ENCODE measurements at regions not wholly inside any gene's neighbourhood (a gene's known extent, or its start where the extent isn't known, plus 50 kb on each side); places are given as distances from the start of the nearest gene placed in this dataset.

GRCh38 chr4:100083289-100083688 lies 107.0 kb downstream of the DDIT4L start:
- TF ChIP-seq EZH2phosphoT487 (IDR thresholded peaks at IDR 0.05; ENCODE audit: insufficient read depth, low read depth) (no peak), EZH2 (IDR thresholded peaks at IDR 0.05; ENCODE audit: insufficient read depth, poor library complexity, severe bottlenecking) (no peak)
- Histone ChIP-seq H3K9me2 (ENCODE audit: insufficient read depth) (no peaks in the 10 kb centered on the region), H3K4me2 (ENCODE audit: unreplicated experiment) (no peak overlapping the region), H3K4me1 (ENCODE audit: insufficient read depth) (peaks cover 18% of the 10 kb centered on the region), H3F3A (ENCODE audit: insufficient read depth) (peaks cover 13% of the 10 kb centered on the region), H3K9ac (no peak overlapping the region), H4K20me1 (ENCODE audit: insufficient read depth) (no peaks in the 10 kb centered on the region), H3K27me3 (replicated peaks; ENCODE audit: insufficient read depth) (no peaks in the 10 kb centered on the region), H2AFZ (no peak overlapping the region), H3K9me3 (ENCODE audit: low read depth) (no peaks in the 10 kb centered on the region), H3K4me3 (no peak overlapping the region), H3K79me2 (ENCODE audit: insufficient read depth) (no peaks in the 10 kb centered on the region), H3K36me3 (ENCODE audit: low read depth) (no peaks in the 10 kb centered on the region), H3K27ac (no peak overlapping the region)
- in situ Hi-C loops (cut with MboI) = no loop called here
- no peak for DNase-seq

- H3F3A ChIP-seq (ENCODE audit: insufficient read depth) = peaks cover 12% of the 10 kb centered on the region
- H3K27me3 ChIP-seq (replicated peaks; ENCODE audit: insufficient read depth) = no peaks in the 10 kb centered on the region
- H3K79me2 ChIP-seq (ENCODE audit: insufficient read depth) = no peaks in the 10 kb centered on the region
- H3K27ac ChIP-seq = no peak overlapping the region
- DNase-seq = no peak
- H3K36me3 ChIP-seq (ENCODE audit: low read depth) = no peaks in the 10 kb centered on the region
- no peaks in the 10 kb centered on the region for H3K9me3 ChIP-seq (ENCODE audit: low read depth)
- TF ChIP-seq EZH2phosphoT487 (IDR thresholded peaks at IDR 0.05; ENCODE audit: insufficient read depth, low read depth) (no peak), EZH2 (IDR thresholded peaks at IDR 0.05; ENCODE audit: insufficient read depth, poor library complexity, severe bottlenecking) (no peak)
- WGBS, 2 experiments (ENCODE audit: low coverage in 1 of 2, low lambda C conversion rate in 2 of 2, missing lambda C conversion rate in 2 of 2) = 91 to 93% methylated on average over 1 of the region's 1 CpG
- in situ Hi-C loops (cut with MboI) = no loop called here
- H3K9me2 ChIP-seq (ENCODE audit: insufficient read depth) = no peaks in the 10 kb centered on the region
- H4K20me1 ChIP-seq (ENCODE audit: insufficient read depth) = no peaks in the 10 kb centered on the region
- peaks cover 14% of the 10 kb centered on the region for H3K4me1 ChIP-seq (ENCODE audit: insufficient read depth)
- no peak overlapping the region for H2AFZ ChIP-seq
- no peak overlapping the region for H3K9ac ChIP-seq
- no peak overlapping the region for H3K4me2 ChIP-seq (ENCODE audit: unreplicated experiment)
- H3K4me3 ChIP-seq = no peak overlapping the region
These were observed 107.4 kb downstream of the DDIT4L start for GRCh38 chr4:100082852-100083251.

- TF ChIP-seq EZH2 (IDR thresholded peaks at IDR 0.05; ENCODE audit: insufficient read depth, poor library complexity, severe bottlenecking) = no peak
- WGBS, 2 experiments (ENCODE audit: low coverage in 1 of 2, low lambda C conversion rate in 2 of 2, missing lambda C conversion rate in 2 of 2) = 86 to 88% methylated on average over 1 of the region's 1 CpG
These were observed 108.8 kb downstream of the DDIT4L start for GRCh38 chr4:100081491-100081890.

GRCh38 chr4:100079264-100079663 lies 111.0 kb downstream of the DDIT4L start:
- no peaks in the 10 kb centered on the region for H3K79me2 ChIP-seq (ENCODE audit: insufficient read depth)
- no peaks in the 10 kb centered on the region for H3K27me3 ChIP-seq (replicated peaks; ENCODE audit: insufficient read depth)
- TF ChIP-seq EZH2 (IDR thresholded peaks at IDR 0.05; ENCODE audit: insufficient read depth, poor library complexity, severe bottlenecking) = no peak
- no peak for TF ChIP-seq EZH2phosphoT487 (IDR thresholded peaks at IDR 0.05; ENCODE audit: insufficient read depth, low read depth)
- in situ Hi-C loops (cut with MboI) = no loop called here
- no peak overlapping the region for H2AFZ ChIP-seq
- no peak overlapping the region for H3K4me3 ChIP-seq
- no peaks in the 10 kb centered on the region for H3F3A ChIP-seq (ENCODE audit: insufficient read depth)
- H3K36me3 ChIP-seq (ENCODE audit: low read depth) = no peaks in the 10 kb centered on the region
- DNase-seq = no peak
- WGBS, 2 experiments (ENCODE audit: low coverage in 1 of 2, low lambda C conversion rate in 2 of 2, missing lambda C conversion rate in 2 of 2) = 61 to 65% methylated on average over 3 of the region's 3 CpGs
- no peaks in the 10 kb centered on the region for H4K20me1 ChIP-seq (ENCODE audit: insufficient read depth)
- no peaks in the 10 kb centered on the region for H3K9me3 ChIP-seq (ENCODE audit: low read depth)
- peaks cover 17% of the 10 kb centered on the region; the same call in 1 of the 2 replicates for H3K4me1 ChIP-seq (ENCODE audit: insufficient read depth)
- no peak overlapping the region for H3K27ac ChIP-seq
- no peaks in the 10 kb centered on the region for H3K9me2 ChIP-seq (ENCODE audit: insufficient read depth)
- H3K9ac ChIP-seq = no peak overlapping the region
- H3K4me2 ChIP-seq (ENCODE audit: unreplicated experiment) = no peak overlapping the region

More at GRCh38 chr4:100081491-100081890, 108.8 kb downstream of the DDIT4L start:
- Histone ChIP-seq H3K4me1 (ENCODE audit: insufficient read depth) (peaks cover under 1% of the 10 kb centered on the region; the same call in 1 of the 2 replicates), H3F3A (ENCODE audit: insufficient read depth) (peaks cover under 1% of the 10 kb centered on the region; the same call in 1 of the 2 replicates), H3K27me3 (replicated peaks; ENCODE audit: insufficient read depth) (no peaks in the 10 kb centered on the region), H3K4me2 (ENCODE audit: unreplicated experiment) (no peak overlapping the region), H3K9me2 (ENCODE audit: insufficient read depth) (no peaks in the 10 kb centered on the region), H4K20me1 (ENCODE audit: insufficient read depth) (no peaks in the 10 kb centered on the region), H3K4me3 (no peak overlapping the region), H3K9me3 (ENCODE audit: low read depth) (no peaks in the 10 kb centered on the region), H3K9ac (no peak overlapping the region), H2AFZ (no peak overlapping the region), H3K79me2 (ENCODE audit: insufficient read depth) (no peaks in the 10 kb centered on the region), H3K36me3 (ENCODE audit: low read depth) (no peaks in the 10 kb centered on the region), H3K27ac (no peak overlapping the region)
- in situ Hi-C loops (cut with MboI) = no loop called here
- no peak for DNase-seq

DNA sequence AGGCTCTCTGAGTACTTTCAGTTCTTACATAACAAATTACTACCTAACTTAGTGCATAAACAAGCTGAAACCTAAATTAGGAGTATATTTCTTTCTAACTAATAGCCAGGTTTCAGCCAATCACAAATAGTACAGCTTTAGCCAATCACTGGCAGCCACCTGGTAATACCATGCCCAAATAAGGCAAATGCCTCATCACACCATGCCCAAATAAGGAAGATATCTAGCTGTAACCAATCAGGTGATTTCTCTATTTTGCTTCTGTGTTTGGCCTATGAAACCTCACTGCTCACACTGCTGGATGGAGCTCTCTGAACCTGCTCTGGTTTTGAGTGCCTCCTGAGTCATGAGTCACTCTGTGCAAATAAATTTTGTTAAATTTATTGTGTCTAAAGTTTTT lies 113.5 kb downstream of the DDIT4L start:
- Histone ChIP-seq H4K20me1 (ENCODE audit: insufficient read depth) (no peaks in the 10 kb centered on the region), H3K9me3 (ENCODE audit: low read depth) (no peaks in the 10 kb centered on the region), H3K9me2 (ENCODE audit: insufficient read depth) (no peaks in the 10 kb centered on the region), H3K4me1 (ENCODE audit: insufficient read depth) (peaks cover 17% of the 10 kb centered on the region; the same call in 1 of the 2 replicates), H3K79me2 (ENCODE audit: insufficient read depth) (no peaks in the 10 kb centered on the region), H3F3A (ENCODE audit: insufficient read depth) (no peaks in the 10 kb centered on the region), H2AFZ (no peak overlapping the region), H3K4me3 (no peak overlapping the region), H3K9ac (no peak overlapping the region), H3K4me2 (ENCODE audit: unreplicated experiment) (no peak overlapping the region), H3K27ac (no peak overlapping the region), H3K27me3 (replicated peaks; ENCODE audit: insufficient read depth) (no peaks in the 10 kb centered on the region), H3K36me3 (ENCODE audit: low read depth) (no peaks in the 10 kb centered on the region)
- no peak for TF ChIP-seq EZH2 (IDR thresholded peaks at IDR 0.05; ENCODE audit: insufficient read depth, poor library complexity, severe bottlenecking)
- no peak for TF ChIP-seq EZH2phosphoT487 (IDR thresholded peaks at IDR 0.05; ENCODE audit: insufficient read depth, low read depth)
- in situ Hi-C loops (cut with MboI) = no loop called here
- no peak for DNase-seq
